ENCODE measurements at regions not wholly inside any gene's neighbourhood (a gene's known extent, or its start where the extent isn't known, plus 50 kb on each side); places are given as distances from the start of the nearest gene placed in this dataset.

GRCh38 chr6:43965628-43966373 is 161.5 kb downstream of the MRPL14 start:
- no peak for DNase-seq

DNA sequence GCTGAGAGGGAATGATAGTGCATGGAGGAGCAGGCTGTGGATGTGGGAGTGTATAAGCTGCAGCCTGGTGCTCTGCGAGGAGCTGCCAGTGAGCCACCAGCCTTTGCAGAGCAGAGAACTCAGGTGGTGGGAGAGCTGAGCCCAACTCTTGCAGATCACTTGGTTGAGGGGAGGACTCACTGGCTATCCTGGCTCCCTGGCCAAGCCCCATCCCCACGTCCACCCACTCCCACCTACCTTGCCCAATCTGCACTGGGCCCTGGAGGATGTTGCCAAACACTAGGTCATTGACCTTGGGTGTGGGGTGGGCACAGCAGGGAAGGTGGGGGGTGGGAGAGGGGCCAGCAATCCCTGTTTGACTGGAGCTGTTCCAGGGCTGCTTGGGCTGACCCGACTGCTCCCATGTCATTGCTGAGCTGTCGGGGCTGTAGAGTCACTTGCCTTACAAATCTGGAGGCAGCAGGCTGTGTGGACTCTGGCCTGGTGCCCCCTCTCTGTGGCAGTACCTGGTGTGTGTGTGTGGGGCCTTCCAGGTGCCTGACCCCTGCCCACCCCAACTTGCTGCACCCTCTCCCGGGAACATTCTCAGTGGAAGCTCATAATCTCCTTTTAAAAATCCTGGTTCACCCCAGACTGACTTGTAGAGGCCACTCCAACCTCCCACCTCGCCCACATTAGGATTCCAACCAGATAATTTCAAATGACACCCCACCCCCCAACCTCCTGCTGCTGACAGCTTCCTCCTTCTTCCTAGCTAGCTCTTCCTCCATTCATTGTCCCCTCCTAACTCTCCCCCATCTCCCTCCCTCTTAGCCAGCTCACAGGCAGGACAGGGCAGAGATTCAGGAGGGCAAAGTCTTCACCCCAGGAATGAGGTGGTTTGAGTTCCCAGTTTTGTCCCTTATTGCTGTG is 162.3 kb downstream of the MRPL14 start:
- no peak for DNase-seq

- no peak for DNase-seq
Measured at GRCh38 chr6:43963877-43964658, 163.2 kb downstream of the MRPL14 start.

DNA sequence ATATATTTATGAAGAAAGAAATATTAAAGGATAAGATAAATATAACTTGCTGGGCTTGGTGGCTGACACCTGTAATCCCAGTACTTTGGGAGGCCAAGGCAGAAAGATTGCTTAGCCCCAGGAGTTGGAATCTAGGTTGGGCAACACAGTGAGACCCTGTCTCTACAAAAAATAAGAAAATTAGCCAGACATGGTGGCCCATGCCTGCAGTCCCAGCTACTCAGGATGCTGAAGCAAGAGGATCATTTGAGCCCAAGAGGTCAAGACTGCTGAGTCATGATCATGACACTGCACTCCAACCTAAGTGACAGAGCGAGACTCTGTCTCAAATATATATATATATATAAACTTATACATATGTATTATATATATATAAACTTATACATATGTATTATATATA is 164.0 kb downstream of the MRPL14 start:
- DNase-seq, result no peak

DNA sequence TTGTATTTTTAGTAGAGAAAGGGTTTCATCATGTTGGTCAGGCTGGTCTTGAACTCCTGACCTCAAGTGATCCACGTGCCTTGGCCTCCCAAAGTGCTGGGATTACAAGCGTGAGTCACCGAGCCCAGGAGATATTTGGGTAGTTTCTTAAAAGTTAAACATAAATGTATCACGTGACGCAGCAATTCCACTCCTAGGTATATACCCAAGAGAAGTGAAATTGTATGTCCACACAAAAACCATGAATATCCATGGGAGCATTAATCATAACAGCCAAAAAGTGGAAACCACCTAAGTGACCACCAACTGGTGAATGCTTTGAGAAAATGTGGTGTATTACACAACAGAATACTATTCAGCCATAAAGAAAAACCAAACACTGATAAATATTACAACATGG is 164.8 kb downstream of the MRPL14 start:
- DNase-seq, result no peak

GRCh38 chr6:43957273-43957672 is 170.0 kb downstream of the MRPL14 start:
- no peak for DNase-seq

- no peak for DNase-seq
Measured at GRCh38 chr6:43956478-43956877, 170.8 kb downstream of the MRPL14 start.

DNA sequence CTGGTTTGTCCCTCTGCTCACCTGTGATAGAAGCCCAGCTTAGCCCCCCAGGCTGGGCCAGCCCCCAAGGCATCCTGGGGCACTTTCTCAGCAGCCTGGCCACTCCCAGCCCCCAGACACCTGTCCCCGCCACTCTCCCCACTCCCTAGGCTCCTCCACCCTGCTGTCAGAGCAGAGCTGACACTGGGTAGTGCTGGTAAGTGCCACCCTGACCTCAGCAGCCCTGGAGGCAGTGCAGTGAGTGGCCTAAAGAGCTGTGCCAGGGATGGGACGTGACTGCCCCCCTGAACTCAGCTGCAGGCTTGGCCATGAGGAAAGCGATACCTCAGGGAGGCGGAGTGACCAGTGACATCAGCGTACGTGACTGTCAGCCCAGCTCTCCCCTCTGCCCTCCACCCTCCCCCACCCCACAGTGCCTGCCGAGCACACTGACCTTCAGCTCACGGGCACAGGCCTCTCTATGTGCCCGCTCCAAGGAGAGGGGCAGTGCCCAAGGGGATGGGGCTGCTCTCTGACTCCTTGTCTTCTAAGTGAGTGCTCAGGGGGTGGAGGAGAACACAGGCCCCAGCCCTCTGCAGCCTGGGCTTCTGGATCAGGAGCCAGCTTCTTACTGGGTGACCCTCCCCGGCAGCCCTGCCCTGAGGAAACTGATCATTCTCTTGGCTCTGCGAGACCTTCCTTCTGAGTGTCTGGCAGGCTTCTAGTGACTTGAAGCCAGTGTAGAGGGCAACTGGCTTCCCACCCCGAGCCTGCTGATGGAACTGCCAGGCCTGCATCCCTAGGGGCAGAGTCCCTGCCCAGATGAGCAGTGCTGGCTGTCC is 172.7 kb downstream of the MRPL14 start:
- no peak for DNase-seq

GRCh38 chr6:43953794-43954310 is 173.4 kb downstream of the MRPL14 start:
- no peak for DNase-seq

DNA sequence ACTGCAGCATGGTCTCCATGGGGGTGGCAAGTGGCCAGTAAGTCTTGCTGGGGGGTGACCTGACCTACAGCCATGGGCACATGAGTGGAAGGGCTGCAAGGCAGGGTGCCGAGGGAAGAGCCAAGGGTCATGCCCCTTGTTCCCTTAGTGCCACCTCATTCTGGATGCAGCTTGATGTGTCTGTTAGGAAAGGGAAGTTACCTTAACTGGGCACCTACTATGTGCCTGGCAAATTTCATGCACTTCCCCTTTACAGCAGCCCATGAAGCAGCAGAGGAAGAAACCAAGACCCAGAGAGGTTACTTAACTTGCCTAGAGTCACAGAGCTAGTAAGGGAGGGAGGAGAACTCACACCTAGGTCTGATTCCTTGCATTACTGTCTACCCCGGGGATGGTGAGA is 174.0 kb downstream of the MRPL14 start:
- DNase-seq, result no peak

GRCh38 chr6:43952746-43953145 is 174.5 kb downstream of the MRPL14 start:
- no peak for DNase-seq

DNA sequence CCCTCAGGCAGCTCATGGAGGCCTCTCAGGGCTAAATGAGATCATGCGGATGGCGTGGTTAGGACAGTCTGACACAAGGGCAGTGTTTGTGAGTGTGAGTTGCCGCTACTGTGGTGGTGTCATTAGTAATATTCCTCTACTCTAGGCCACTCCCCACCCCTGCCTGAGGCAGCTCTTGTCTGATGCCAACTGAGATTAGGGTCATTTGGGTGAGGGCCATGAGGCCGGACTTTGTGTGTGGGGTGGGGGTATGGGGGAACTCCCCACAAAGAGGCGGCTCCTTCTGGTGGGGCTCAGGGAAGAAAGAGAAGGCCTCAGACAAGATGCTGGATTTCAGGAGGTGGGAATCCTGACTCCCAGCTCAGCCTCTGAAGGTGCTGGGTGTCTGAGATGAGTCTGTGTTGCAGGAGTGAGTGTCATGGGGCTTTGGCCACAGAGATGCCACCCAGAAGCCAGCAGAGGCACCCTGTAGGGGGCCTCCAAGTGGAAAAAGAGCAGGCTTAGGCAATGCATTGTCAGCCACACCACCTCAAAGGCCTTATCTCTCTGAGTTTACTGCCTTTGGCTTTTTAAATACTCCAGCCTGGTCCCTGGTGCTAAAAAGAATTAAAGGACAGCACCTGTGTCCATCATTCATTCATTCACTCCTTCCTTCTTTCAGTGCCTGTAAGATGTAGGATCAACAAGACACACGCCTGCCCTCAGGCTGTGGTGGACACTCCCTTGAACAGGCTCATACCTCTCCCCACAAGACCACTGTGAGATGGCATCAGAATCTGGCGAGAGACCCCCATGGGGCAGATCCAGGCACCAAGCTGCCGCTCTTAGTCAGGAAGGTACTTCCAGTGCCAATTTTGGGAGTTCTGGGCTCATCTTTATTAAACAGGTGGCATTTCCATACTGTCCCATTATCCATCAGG is 175.2 kb downstream of the MRPL14 start:
- DNase-seq, result no peak

DNA sequence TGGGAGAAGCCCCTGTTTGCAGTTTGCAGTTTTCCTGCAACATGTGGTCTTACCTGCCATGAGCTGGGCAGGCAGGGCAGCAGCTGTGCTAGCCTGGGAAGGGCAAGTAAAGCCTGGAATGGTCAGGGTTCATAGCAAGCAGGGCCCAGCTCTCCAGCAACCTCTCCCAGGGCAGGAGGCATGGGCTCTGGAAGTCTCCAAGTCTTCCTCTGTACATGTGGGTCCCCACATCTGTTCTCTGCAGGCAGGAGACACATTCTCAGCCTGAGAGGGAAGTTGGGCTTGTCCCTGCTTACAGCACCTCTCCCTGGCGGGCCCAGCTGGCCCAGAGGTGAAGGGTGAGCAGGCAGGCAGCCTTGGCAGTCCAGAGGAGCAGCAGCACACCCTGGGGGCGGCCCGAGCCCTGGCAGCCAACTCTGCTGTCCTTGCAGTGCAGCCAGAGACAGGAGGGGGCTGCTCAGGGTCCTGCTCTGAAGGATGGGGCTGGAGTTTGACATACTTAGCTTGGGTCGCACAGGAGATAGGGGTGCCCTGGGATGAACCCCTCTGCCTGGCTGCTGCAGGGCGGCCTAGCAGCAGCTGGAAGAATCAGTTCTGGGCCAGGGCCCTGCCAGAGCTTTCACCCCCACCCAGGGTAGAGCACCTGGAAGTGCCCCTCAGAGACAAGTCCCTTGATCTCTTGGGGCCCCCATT is 176.0 kb downstream of the MRPL14 start:
- DNase-seq, result no peak

- no peak for DNase-seq
Measured at GRCh38 chr6:43950731-43951062, 176.6 kb downstream of the MRPL14 start.

DNA sequence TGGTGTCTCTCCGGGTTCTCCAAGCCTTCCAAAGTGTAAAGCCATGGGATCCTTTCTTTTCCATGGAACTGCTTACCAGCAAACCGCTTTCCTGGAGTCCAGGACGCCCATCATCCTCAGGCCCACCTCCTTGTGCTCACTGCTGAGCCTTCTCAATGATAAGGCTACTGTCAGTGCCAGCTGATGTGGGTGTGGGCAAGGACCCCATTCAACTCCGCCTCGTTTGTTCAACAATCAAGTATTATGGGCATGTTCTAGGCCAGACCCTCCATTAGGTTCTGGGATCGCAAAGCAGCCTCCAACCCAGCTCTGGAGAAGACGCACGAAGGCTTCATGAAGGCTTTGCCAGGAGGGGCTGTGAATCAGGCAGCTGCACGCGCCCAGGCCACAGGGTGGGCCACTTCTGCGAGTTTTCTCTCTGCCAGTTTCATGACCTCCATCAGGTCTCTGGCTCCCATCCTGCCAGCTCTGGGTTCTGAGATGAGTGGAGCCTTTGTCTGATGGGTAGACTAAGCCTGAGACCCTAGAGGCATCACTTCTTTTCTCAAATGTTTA is 177.1 kb downstream of the MRPL14 start:
- no peak for DNase-seq

DNA sequence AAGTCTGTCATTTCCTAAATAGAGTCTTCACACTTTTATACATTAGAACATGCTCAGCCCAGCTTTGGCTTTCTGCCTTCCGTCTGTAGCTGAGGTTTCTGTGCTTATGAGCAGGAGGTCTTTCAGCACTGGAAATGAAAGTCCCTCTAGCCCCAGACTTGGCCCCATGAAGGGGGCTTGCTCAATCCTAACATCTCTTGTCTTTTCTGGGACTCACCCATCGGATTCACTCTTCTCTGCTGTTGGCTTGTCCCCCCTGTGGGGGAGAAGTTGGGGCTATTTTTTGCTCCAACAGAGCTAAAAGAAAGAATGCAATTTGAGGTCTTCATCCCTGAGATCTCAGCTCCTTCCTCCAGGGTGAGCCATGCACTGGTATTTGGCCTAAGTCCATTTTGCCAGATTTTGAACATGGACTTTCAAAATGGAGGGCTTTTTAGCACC is 177.7 kb downstream of the MRPL14 start:
- no peak for DNase-seq

DNA sequence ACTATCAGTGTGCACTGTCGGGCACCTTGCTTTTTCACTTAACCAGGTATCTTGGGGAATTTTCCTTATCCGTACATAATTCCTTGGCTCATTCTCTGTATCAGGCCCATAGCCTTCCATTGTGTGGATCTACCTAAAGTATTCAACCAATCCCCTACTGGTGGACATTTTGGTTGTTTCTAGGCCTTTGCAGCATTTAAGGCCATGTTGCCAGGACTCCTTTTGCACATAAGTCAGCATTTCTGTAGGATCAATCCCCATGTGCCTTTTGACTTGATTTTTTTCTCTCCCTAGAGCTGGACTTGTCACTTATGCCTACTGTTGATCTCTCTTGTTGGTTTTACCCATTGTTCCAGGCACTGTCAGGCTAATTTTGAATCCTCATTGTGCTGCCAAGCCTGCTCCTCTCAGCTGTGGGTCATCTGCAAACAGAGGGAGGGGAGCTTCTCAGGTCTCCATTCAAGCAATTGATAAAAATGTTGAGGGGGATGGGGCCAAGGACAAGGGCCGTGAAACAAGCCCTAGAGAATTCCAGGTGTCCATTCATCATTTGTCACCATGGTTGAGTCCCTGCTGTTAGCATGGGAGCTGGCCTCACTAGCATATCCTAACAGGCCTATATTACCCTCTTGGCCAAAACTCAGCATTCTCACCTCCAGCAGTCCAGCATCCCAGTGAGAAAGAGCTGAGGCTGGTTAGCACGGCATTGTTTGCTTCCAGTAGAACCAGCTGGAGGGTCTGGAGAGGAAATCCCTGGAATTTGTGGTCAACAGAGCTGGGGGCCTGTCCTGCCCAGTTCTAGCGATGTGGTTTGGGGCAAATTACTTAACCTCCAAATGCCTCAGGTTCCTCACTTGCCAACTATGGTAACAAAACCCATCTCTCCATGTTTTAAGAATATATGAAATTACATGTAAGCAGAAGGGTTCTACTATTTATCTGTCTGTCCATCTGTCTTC is 178.4 kb downstream of the MRPL14 start:
- no peak for DNase-seq

DNA sequence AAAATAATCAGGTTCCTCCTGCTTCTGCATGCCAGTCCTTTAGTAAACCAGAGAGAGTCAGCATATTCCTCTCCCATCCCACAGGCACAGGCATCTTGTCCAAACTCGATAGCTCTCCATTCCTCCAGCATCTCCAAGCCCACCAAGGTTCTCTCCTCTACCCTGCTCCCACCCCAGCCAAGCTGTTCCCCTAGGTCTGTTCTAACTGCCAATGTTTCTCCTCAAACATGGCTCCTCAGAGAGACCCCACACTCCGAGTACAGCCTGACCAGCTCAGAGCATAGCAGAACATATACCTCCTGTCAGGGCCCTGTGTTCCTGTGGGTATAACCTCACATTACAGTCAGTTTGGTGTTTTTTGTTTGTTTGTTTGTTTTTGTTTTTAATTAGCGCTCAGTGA is 177.8 kb downstream of the VEGFA start:
- no peak for DNase-seq

Measured in GOT3 (cell line).